ENCODE measurements at regions not wholly inside any gene's neighbourhood (a gene's known extent, or its start where the extent isn't known, plus 50 kb on each side); places are given as distances from the start of the nearest gene placed in this dataset.

DNA sequence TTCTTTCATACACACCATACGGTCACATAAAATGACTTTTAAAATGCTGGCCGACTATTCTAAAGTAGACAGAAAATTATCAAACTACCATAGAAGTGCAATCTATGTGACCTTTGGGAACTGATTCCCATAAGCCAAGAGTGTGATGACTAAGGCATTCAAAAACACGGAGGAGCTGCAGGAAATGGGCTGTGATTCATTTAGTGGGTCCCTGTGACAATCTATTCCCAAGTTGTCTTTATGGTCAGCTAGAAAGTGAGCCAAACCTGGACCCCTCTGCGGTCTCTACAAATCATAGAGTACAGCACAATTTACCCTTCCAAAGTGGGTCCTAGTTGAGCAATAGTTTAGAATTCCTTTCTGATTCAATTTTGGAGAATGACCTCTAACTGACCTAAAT lies 251.5 kb upstream of the CBLB start:
- Histone ChIP-seq H3K27ac (no peak overlapping the region), H3K27me3 (no peaks in the 10 kb centered on the region), H3K4me1 (no peaks in the 10 kb centered on the region), H3K4me3 (no peak overlapping the region), H3K36me3 (no peaks in the 10 kb centered on the region), H3K9me3 (no peaks in the 10 kb centered on the region)
- TF ChIP-seq, protein P1, sequence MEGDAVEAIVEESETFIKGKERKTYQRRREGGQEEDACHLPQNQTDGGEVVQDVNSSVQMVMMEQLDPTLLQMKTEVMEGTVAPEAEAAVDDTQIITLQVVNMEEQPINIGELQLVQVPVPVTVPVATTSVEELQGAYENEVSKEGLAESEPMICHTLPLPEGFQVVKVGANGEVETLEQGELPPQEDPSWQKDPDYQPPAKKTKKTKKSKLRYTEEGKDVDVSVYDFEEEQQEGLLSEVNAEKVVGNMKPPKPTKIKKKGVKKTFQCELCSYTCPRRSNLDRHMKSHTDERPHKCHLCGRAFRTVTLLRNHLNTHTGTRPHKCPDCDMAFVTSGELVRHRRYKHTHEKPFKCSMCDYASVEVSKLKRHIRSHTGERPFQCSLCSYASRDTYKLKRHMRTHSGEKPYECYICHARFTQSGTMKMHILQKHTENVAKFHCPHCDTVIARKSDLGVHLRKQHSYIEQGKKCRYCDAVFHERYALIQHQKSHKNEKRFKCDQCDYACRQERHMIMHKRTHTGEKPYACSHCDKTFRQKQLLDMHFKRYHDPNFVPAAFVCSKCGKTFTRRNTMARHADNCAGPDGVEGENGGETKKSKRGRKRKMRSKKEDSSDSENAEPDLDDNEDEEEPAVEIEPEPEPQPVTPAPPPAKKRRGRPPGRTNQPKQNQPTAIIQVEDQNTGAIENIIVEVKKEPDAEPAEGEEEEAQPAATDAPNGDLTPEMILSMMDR (IDR thresholded peaks at IDR 0.05): no peak
- no peak for TF ChIP-seq POLR2A (IDR thresholded peaks at IDR 0.05)
- DNase-seq: no peak

DNA sequence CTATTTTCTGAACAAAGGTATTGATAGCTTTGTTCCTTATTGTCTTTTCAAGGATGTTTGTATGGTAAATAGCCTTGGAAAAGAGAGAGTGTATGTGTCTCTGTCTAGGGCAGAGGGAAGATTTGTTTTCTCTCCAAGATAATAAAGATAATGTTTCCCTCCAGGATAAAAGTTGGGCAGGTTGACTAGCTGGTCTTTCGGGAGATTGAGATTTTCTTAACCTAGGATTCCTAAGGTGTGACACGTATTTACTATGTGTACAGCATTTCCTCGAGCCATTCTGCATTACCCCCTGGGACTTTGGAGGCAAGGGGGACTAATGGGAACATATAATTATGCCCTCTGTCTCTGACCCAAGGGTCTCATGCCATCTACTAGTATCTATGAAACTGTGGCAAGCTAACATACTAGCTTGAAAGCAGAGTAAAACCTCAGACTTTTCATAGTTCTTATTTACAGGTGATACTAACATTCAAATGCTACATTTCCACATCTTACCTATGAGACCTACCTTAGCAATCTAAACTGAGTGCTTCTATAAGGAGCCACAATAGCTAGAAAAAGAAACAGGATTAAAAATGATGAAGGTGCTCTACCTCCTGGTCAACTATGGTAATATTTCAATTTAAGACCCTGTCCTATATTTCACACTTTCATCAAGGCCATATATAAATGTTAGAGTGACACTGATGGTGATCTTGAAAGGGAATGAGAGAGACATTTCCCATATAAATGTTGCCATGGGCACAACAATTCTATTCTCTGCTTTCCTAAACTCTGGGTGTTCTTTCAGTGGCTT lies 252.9 kb upstream of the CBLB start:
- DNase-seq: no peak
- H3K9me3 ChIP-seq: no peaks in the 10 kb centered on the region
- H3K4me1 ChIP-seq: no peaks in the 10 kb centered on the region
- H3K4me3 ChIP-seq: no peak overlapping the region
- H3K36me3 ChIP-seq: no peaks in the 10 kb centered on the region
- H3K27ac ChIP-seq: no peak overlapping the region
- TF ChIP-seq, protein P1 (IDR thresholded peaks at IDR 0.05): no peak
- no peak for TF ChIP-seq POLR2A (IDR thresholded peaks at IDR 0.05)
- no peaks in the 10 kb centered on the region for H3K27me3 ChIP-seq

DNA sequence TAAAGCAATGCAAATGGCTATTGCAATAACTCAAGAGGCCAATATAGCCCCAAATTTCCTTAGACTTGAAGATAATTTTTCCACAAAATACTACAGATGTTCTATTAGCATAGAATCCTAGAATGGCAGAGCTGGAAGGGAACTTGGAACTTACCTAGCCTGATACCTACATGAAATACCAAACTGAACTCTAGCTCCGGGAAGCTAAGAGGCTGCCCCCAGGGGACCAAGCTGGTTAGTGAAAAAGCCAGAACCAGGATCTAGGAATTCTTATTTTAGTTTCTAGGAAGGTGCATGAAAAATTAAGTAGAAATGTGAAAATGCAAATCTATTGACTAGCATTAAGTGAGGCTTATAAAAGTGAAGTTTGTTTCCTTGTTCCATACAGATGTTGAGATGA lies 256.0 kb upstream of the CBLB start:
- no peaks in the 10 kb centered on the region for H3K27me3 ChIP-seq
- DNase-seq: no peak
- H3K4me3 ChIP-seq: no peak overlapping the region
- no peaks in the 10 kb centered on the region for H3K36me3 ChIP-seq
- H3K9me3 ChIP-seq: no peaks in the 10 kb centered on the region
- no peaks in the 10 kb centered on the region for H3K4me1 ChIP-seq
- H3K27ac ChIP-seq: no peak overlapping the region
- no peak for TF ChIP-seq POLR2A (IDR thresholded peaks at IDR 0.05)
- TF ChIP-seq, protein P1 (IDR thresholded peaks at IDR 0.05): no peak

DNA sequence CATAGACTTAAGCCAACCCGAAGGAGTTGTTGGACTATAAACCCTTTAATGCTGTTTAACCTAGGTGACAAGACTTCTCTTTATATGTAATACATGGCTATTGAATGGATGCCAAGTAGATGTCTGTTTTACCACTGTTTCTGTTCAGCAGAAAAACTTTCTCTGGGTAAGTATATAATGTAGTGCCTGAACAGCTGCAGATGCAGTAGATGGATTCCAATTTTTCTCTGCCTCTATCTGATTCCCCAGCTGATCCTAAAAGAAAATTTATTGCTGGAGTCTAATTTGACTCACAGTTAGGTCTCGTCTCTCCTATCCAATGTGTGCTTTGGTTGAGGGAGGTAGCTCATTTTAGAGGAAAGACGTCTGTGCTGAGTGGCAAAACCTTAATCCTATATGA lies 256.5 kb upstream of the CBLB start:
- DNase-seq: no peak
- H3K4me3 ChIP-seq: no peak overlapping the region
- H3K4me1 ChIP-seq: no peaks in the 10 kb centered on the region
- TF ChIP-seq, protein P1 (IDR thresholded peaks at IDR 0.05): no peak
- TF ChIP-seq POLR2A (IDR thresholded peaks at IDR 0.05): no peak
- no peaks in the 10 kb centered on the region for H3K27me3 ChIP-seq
- no peaks in the 10 kb centered on the region for H3K9me3 ChIP-seq
- H3K36me3 ChIP-seq: no peaks in the 10 kb centered on the region
- no peak overlapping the region for H3K27ac ChIP-seq

DNA sequence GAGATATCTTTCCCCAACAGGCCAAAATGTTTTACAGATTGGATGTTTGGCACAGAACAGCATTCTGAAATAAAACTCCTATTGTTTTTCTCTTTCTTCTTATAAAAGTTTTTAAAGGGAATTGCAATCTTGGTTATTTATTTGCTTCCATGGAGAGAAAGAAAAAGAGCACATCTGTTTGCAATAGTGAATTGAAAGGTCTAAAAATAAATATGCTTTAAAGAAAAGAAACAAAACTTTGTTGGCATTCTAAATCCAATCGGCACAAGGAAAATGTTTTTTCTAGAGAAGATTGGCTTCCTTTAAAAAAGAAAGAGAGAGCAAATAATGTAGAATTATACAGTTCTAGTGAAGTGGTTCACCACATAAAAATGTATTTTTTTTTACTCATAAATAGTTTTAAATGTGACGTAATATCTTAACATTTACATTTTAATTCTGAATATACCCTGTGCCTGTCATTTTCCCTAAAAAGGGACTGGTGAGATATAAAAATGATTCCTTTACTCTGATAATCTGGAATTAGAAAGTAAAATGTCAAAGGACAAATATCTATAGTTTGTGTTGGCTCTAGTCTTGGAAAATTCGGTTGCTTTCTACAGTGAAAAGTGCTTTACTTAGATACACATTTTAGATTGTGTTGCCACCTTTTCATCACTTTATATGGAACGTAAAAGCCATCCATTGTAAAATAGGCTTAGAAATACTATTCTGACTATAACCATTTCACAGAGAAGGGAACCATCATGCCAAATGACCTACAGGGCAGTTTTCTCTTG lies 257.4 kb upstream of the CBLB start:
- Histone ChIP-seq H3K36me3 (no peaks in the 10 kb centered on the region), H3K27ac (no peak overlapping the region), H3K27me3 (no peaks in the 10 kb centered on the region), H3K9me3 (no peaks in the 10 kb centered on the region), H3K4me1 (no peaks in the 10 kb centered on the region), H3K4me3 (no peak overlapping the region)
- TF ChIP-seq, protein P1 (IDR thresholded peaks at IDR 0.05): no peak
- no peak for TF ChIP-seq POLR2A (IDR thresholded peaks at IDR 0.05)
- DNase-seq: no peak

All from Peyer's patch (tissue), 4 donors.